ENCODE measurements at regions not wholly inside any gene's neighbourhood (a gene's known extent, or its start where the extent isn't known, plus 50 kb on each side); places are given as distances from the start of the nearest gene placed in this dataset.

DNA sequence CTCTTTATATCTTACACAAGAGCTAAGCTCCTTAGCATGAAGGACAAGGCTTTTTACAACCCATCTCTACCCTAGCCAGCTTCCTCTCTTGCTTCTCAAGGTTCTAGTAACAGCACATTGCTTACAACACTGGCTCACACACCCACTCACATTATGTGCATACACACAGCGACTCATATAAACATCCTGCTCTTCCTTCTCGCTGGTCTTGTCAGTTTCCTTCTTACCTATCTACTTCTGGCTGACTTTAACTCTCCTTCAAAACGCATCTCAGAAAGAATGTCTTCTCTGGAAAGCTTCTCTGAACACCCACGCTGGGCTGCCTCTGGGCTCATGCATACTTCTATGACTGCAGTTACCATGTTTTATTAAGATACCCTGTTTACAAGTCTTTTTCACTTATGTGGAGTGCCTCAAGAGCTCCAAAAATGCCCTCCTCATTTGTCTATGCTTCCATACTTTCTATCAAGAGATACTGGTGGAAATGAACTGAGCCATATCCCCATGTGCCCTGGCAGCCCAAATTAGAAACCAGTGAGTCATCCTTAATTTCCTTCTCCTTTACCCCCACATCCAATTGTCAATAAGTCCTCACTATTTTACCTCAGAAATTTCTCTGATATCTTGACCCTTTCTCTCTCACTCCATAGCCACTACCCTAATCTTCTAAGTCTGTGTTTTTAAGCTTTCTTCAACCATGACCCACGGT, 126.9 kb upstream of the KRAS start:
- TF ChIP-seq, protein P1, sequence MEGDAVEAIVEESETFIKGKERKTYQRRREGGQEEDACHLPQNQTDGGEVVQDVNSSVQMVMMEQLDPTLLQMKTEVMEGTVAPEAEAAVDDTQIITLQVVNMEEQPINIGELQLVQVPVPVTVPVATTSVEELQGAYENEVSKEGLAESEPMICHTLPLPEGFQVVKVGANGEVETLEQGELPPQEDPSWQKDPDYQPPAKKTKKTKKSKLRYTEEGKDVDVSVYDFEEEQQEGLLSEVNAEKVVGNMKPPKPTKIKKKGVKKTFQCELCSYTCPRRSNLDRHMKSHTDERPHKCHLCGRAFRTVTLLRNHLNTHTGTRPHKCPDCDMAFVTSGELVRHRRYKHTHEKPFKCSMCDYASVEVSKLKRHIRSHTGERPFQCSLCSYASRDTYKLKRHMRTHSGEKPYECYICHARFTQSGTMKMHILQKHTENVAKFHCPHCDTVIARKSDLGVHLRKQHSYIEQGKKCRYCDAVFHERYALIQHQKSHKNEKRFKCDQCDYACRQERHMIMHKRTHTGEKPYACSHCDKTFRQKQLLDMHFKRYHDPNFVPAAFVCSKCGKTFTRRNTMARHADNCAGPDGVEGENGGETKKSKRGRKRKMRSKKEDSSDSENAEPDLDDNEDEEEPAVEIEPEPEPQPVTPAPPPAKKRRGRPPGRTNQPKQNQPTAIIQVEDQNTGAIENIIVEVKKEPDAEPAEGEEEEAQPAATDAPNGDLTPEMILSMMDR (conservative IDR thresholded peaks at IDR 0.05): no peak
- no peak for TF ChIP-seq EZH2 (IDR thresholded peaks at IDR 0.05; ENCODE audit: low read depth)

Data from PC-9 (cell line).